ENCODE measurements at regions not wholly inside any gene's neighbourhood (a gene's known extent, or its start where the extent isn't known, plus 50 kb on each side); places are given as distances from the start of the nearest gene placed in this dataset.
"Not testable (repeated sequence)": the region's sequence is repeated elsewhere in the genome, so short reads cannot be mapped to it uniquely, and the experiment has no call there.

DNA sequence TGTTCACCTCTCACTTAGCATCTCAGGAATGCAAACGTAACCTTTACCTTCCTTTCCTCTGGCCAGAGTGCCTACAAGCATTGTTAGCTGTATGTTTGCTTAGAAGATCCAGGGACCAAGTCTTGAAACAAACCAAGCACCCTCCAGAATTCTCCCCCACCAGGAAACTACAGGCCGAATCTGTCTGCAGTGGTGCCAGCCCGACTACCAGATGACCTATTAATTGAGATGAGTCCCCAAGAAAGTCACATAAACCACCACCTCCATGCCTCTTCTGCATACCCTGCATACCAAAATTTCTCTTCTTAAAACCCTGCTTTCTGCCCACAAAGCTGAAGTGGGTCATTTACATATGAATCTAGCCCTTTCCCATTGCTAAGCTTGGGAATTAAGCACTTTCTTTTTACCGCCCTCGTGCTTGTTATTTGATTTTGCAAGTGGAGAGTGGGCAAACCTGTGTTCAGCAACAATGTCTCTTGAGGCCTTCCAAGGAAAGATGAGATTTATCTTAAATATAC lies 1239.1 kb downstream of the CDH12 start:
- peak; percentile 28 for DNase-seq (ENCODE audit: low read depth, low spot score)

- DNase-seq (ENCODE audit: low read depth, low spot score) = no peak
Measured at GRCh38 chr5:21603796-21604195, 1249.3 kb downstream of the CDH12 start.

- DNase-seq (ENCODE audit: low read depth, low spot score) = peak; percentile 51
Measured at GRCh38 chr5:21594566-21594965, 1258.6 kb downstream of the CDH12 start.

DNA sequence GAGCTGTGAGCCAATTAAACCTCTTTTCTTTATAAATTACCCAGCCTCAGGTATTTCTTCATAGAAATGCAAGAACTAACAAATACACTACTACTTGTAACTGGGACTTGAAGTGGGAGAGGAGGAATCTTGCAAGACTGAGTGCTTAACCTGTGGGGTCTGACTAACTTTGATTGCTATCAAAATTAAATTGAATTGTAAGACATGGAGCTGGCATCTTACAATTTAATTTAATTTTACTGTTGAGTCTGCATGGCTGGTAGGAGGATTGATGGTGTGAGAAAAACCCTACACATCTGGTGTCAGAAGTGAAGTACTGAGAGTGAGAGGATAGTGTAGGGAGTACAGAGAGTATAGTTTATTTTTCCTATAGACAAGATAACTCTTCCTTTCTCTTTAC lies 1259.9 kb downstream of the CDH12 start:
- no peak for DNase-seq (ENCODE audit: low read depth, low spot score)

DNA sequence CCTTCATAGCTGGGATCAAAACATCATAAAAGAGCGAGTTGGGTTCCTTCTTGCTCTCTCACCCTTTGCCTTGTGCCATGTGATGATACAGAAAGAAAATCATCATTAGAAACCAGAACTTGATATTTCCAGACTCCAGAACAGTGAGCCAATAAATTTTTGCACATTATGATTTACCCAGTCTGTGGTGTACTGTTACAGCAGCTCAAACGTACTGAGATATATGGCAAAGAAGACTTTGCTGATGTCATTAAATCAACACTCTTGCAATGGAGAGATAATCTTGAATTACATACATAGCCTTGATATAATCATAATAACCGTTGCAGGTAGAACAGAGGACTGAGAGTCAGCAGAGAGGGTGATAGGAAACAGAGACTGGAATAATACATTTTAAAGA lies 1271.6 kb downstream of the CDH12 start:
- no peak for DNase-seq (ENCODE audit: low read depth, low spot score)

GRCh38 chr5:21574961-21575360 lies 1278.2 kb downstream of the CDH12 start:
- DNase-seq (ENCODE audit: low read depth, low spot score) = no peak

DNA sequence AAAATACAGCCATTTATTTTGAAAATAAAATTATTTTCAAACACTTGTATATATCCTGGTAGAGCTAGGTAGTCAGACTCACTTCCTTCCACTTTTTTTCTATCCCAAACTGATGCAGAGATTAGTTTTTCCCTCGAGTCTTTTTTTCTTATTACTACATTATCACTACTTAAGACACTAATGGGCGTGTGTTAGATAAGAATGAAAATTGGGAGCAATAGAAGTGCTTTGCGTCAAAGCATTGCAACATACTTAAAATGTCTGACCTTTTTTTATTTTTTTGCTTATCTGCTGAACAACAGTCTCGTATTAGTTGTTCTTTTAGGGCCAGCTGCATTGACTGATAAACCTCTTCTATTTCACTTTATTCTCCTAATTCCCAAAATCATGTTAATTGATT lies 1278.7 kb downstream of the CDH12 start:
- DNase-seq (ENCODE audit: low read depth, low spot score) = no peak

DNA sequence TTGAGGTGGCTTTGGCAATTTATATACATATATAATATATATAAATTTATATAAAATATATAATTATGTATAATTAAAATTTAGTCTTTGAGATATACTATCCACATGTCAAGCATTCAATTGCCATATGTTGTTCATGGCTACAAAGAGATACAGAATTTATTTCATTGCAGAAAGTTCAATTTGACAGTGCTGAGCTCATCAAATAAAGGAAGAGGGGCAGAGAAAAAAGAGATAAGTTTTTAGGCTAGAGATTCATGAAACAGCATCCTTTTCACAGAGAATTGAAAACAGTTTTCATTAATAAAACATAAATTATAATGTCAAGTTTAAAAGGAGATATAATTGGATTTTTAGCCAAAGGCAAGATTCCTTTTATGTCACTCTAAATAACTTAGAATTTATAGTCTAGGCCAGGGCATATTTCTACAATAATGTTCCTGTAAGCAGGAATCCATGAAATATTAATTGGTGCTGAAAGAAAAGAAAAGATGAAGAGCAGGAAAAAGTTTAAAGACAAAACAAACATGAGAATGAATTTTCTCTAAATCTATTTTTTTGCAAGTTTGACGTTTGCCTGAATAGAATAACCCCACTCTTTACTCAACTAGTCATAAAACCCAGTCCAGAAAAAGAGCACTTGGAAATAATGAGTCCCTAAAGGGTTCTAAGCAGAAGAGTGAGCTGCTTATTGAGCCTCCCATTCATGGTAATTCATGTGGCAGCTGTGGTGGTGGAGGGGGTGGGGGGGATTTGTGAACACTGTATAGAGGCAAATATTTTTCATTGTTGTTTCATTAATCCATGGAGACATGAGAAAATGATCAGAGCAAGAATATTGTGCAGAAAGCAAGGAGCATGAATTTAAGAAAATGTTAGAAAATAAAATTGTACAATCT lies 1279.5 kb downstream of the CDH12 start:
- no peak for DNase-seq (ENCODE audit: low read depth, low spot score)

DNA sequence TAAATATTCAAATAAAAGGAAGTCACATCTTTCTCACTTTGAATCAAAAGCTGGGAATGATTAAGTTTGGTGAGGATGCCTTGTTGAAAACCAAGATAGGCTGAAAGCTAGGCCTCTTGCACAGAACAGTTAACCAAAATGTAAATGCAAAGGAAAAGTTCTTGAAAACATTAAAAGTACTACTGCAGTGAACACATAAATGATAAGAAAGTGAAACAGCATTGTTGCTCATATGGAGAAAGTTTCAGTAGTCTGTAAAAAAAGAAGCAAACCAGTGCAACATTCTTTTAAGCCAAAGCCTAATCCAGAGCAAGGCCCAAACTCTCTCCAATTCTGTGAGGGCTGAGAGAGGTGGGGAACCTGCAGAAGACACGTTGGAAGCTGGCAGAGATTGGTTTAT lies 1281.9 kb downstream of the CDH12 start:
- not testable (repeated sequence) for DNase-seq (ENCODE audit: low read depth, low spot score)

- DNase-seq (ENCODE audit: low read depth, low spot score) = peak; percentile 3
Measured at GRCh38 chr5:21559109-21559508, 1294.0 kb downstream of the CDH12 start.

DNA sequence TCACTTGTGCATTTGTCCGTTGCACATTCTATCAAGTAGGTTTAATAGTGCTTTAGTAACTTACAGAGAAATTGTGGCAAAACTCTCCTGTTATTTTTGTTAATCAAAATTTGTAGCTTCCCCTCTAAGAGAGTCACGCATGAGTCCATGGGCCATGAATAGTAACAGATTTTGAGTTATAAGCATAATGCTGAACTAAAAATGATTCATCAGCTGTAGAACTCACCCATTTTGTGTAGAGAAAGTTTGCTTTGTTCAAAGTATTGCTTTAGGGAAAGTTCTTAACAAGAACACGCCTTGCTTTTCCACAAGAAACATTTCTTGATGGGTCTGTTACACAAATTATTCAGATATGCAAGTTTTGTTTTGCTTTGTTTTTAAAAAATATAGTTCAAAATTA lies 1300.9 kb downstream of the CDH12 start:
- DNase-seq (ENCODE audit: low read depth, low spot score) = not testable (repeated sequence)

DNA sequence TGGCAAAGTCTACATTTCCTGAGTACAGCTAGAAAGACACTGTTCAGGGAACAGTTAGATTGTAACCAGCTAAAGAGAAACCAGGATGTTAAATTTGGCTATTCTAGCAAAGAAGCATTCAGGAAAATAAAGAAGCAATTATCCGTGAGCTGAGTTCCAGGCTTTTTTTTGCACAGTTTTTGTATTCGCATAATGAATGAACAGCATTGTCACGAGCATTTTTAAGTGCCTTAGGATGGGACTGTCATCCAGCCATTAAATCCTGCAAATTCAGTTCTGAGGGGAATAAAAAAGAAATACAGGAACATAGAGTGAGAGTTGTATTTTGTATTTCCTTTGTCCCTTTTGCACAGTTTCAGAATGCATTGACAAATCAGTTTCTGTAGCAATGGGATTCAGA lies 1302.2 kb downstream of the CDH12 start:
- DNase-seq (ENCODE audit: low read depth, low spot score) = not testable (repeated sequence)

GRCh38 chr5:21547656-21548055 lies 1305.5 kb downstream of the CDH12 start:
- not testable (repeated sequence) for DNase-seq (ENCODE audit: low read depth, low spot score)

DNA sequence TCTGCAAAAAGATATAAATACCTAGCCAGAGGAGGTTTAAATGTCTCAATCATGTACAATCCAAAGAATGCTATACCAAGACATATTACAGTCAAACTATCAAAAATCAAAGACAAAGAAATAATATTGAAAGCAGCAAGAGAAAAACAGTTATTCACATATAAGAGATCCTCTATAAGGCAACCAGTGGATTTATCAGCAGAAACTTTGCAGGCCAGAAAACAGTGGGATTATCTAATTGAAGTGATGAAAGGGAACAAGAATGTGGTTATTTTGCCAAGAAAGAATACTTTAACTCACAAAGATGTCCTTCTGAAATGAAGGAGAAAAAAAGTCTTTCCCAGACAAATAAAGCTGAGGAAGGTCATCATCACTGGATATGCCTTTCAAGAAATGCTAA lies 1318.0 kb downstream of the CDH12 start:
- not testable (repeated sequence) for DNase-seq (ENCODE audit: low read depth, low spot score)

DNA sequence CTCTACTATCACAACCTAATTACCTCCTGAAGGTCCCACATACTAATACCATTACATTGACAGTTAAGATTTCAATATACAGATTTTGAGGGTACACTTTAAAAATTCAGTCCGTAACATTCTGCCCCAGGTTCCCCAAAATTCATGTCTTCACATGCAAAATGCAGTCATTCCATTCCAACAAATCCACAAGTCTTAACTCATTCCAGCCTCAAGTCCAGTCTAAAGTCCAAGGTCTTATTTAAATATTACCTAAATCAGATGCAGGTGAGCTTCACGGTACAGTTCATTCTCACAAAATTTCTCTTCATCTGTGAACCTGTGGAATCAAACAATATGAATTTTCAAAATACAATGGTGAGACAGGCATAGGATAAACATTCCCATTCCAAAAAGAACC lies 1332.0 kb downstream of the CDH12 start:
- DNase-seq (ENCODE audit: low read depth, low spot score) = not testable (repeated sequence)

DNA sequence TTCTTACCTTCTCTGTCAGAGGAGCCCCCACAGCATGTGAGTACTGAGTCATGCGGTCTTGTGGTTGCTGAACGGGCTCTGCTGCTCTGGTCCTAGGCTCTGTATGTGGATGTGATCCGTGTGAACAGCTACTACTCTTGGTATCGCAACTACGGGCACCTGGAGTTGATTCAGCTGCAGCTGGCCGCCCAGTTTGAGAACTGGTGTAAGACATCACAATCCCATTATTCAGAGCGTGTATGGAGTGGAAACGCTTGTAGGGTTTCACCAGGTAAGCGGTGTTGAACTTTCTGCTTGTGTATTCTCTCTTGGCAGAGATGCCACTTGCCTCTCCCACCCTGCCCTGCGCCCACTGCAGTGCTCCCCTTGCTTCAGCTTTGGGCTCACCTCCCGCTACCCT lies 1356.2 kb downstream of the CDH12 start:
- not testable (repeated sequence) for DNase-seq (ENCODE audit: low read depth, low spot score)

- not testable (repeated sequence) for DNase-seq (ENCODE audit: low read depth, low spot score)
Measured at GRCh38 chr5:21496056-21496455, 1357.1 kb downstream of the CDH12 start.

DNA sequence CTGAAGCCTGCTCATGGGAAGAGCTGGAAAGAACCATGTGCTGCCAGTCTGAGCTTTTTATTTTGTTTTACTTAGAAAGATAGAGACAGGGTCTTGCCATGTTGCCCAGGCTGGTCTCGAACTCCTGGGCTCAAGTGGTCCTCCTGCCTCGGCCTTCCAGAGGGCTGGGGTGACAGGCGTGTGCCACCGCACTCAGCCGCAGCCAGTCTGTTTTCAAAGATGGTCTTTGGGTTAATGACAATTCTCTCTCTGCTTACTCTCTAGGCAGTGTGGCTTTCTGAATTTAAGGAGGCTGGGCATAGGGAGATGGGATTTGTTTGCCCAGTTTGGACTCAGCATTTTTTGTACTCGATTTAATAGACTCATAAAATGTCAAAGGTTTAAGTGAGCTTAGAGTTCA lies 1357.9 kb downstream of the CDH12 start:
- not testable (repeated sequence) for DNase-seq (ENCODE audit: low read depth, low spot score)

- not testable (repeated sequence) for DNase-seq (ENCODE audit: low read depth, low spot score)
Measured at GRCh38 chr5:21494033-21494432, 1359.1 kb downstream of the CDH12 start.

DNA sequence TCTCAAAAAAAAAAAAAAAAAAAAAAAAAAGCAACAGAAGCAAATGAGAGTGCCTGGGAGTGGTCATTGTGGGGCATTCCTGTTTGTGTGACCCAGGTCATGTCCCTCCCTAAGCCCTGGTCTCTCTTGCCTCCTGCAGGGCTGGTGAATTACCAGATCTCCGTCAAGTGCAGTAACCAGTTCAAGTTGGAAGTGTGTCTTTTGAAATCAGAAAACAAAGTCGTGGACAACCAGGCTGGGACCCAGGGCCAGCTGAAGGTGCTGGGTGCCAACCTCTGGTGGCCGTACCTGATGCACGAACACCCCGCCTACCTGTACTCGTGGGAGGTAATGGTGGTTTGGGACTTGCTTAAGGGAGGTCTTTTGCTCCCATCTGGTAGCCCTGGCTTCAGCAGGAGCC lies 1362.0 kb downstream of the CDH12 start:
- DNase-seq (ENCODE audit: low read depth, low spot score) = not testable (repeated sequence)

DNA sequence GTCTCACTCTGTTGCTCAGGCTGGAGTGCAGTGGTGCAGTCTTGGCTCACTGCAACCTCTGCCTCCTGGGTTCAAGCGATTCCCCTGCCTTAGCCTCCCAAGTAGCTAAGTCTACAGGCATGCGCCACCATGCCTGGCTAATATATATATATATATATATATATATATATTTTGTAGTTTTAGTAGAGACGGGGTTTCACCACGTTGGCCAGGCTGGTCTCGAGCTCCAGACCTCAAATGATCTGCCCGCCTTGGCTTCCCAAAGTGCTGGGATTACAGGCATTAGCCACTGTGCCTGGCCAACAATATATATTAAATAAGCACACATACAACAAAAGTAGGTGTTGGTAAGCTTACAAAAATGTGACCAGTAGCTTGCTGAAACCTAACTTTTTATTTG lies 1364.3 kb downstream of the CDH12 start:
- not testable (repeated sequence) for DNase-seq (ENCODE audit: low read depth, low spot score)

DNA sequence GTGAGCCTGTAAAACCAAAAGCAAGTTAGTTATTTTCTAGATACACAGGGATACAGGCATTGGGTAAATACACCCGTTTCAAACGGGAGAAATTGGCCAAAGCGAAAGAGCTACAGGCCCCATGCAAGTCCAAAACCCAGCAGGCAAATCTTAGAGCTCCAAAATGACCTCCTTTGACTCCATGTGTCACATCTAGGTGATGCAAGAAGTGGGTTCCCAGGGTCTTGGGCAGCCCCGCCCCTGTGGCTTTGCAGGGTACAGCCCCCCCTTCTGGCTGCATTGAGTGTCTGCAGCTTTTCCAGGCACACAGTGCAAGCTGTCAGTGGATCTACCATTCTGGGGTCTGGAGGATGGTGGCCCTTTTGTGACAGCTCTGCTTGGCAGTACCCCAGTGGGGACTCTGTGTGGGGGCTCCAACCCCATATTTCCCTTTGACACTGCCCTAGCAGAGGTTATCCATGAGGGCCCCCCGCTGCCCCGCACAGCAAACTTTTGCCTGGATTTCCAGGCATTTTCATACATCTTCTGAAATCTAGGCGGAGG lies 1367.6 kb downstream of the CDH12 start:
- DNase-seq (ENCODE audit: low read depth, low spot score) = not testable (repeated sequence)

DNA sequence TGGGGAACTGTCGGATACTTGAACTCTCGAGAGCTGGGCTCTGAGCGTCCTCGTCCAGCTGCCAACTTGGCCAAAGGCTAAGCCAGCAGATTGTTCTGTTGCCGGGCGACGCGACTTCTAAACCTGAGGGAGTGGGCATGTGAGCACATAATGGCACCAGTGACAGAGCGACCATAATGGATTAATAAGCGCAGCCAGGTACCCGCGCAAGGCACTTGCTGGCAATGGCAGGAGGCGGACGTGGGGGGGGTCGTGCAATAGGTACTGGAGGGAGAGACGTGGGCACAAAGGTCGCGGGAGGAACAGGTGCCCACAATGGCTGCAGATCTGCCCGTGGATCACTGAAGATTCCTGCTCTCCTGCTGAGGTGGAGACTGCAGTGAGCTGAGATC lies 1368.7 kb downstream of the CDH12 start:
- DNase-seq (ENCODE audit: low read depth, low spot score) = not testable (repeated sequence)

All from ELF-1 (cell line).